Activated CD4-positive, alpha-beta T cell treated with anti-CD3 and anti-CD28 coated beads, Interleukin-2, amount 10 ng/mL, durations not matched to agents 24 days and 14 days (primary cell): ENCODE measurements at regions not wholly inside any gene's neighbourhood (a gene's known extent, or its start where the extent isn't known, plus 50 kb on each side); places are given as distances from the start of the nearest gene placed in this dataset.

ENCODE experiments used
- DNase-seq: peaks from one replicate; pipeline ENCODE4 v3.0.0; 2022
- H3K27ac Mint-ChIP-seq: one replicate; pipeline ENCODE4 v1.8.0; 2022; ENCODE audit warnings: mild to moderate bottlenecking, mixed read lengths
- H3K27me3 Mint-ChIP-seq: one replicate; pipeline ENCODE4 v1.8.0; 2022; ENCODE audit warnings: mixed read lengths
- H3K36me3 Mint-ChIP-seq: one replicate; pipeline ENCODE4 v1.8.0; 2022; ENCODE audit warnings: low read depth, mild to moderate bottlenecking, mixed read lengths
- H3K4me1 Mint-ChIP-seq: one replicate; pipeline ENCODE4 v1.8.0; 2021; ENCODE audit warnings: mixed read lengths
- H3K4me3 Mint-ChIP-seq: one replicate; pipeline ENCODE4 v1.8.0; 2022; ENCODE audit warnings: mild to moderate bottlenecking, moderate library complexity, mixed read lengths
- H3K9me3 Mint-ChIP-seq: one replicate; pipeline ENCODE4 v1.8.0; 2021; ENCODE audit warnings: mixed read lengths
- intact Hi-C: fragments of 100-400 bp; cut with micrococcal nuclease; formaldehyde crosslinking; loops from one replicate; pipeline ENCODE4 v1.15.1; 2023

GRCh38 chrY:8553614-8554013 lies 783.6 kb upstream of the TSPY4 start:
- intact Hi-C loops = no loop called here
- no peaks in the 10 kb centered on the region for H3K4me1 Mint-ChIP-seq
- H3K4me3 Mint-ChIP-seq = no peak overlapping the region
- DNase-seq = no peak
- H3K27ac Mint-ChIP-seq = no peak overlapping the region
- H3K36me3 Mint-ChIP-seq = no peaks in the 10 kb centered on the region
- H3K27me3 Mint-ChIP-seq = no peaks in the 10 kb centered on the region
- H3K9me3 Mint-ChIP-seq = no peaks in the 10 kb centered on the region

- intact Hi-C loops = no loop called here
- Mint-ChIP-seq H3K36me3 (no peaks in the 10 kb centered on the region), H3K4me3 (no peak overlapping the region), H3K9me3 (no peaks in the 10 kb centered on the region), H3K27me3 (no peaks in the 10 kb centered on the region), H3K27ac (no peak overlapping the region), H3K4me1 (no peaks in the 10 kb centered on the region)
- DNase-seq = no peak
Measured at GRCh38 chrY:8561385-8561784, 775.9 kb upstream of the TSPY4 start.

DNA sequence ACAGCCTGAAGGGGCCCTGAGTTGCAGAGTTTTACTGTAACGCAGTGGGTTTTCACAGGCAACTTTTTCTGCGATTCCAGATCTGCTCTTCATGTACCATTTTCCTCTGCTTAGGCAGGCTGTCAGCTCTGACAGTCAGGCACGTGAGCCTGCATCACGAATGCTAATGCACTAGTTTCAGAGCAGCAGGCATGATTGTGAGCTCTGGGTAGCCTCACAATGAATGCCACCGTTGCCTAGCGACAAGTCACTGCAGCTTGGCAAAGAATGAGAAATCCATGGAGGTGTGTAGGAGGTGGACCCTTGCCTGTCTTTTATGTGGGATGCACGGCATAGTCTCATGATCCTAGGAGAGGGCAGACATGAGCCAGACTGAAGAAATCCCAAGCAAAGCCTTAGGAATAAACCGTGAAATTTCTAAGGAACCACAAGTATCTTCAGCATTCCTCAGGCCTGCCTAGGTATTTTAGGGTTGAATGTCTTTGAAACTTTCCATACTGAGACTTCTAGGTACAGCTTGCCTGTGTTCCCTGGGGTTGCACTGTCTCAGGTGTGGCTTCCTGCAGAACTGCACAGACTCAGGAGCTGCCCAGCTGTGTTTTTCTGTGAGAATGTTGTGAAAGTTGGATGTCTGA lies 774.7 kb upstream of the TSPY4 start:
- intact Hi-C loops = no loop called here
- no peaks in the 10 kb centered on the region for H3K4me1 Mint-ChIP-seq
- no peak for DNase-seq
- no peaks in the 10 kb centered on the region for H3K9me3 Mint-ChIP-seq
- H3K27me3 Mint-ChIP-seq = no peaks in the 10 kb centered on the region
- H3K36me3 Mint-ChIP-seq = no peaks in the 10 kb centered on the region
- H3K27ac Mint-ChIP-seq = no peak overlapping the region
- no peak overlapping the region for H3K4me3 Mint-ChIP-seq

- H3K9me3 Mint-ChIP-seq = no peaks in the 10 kb centered on the region
- intact Hi-C loops = no loop called here
- no peak overlapping the region for H3K27ac Mint-ChIP-seq
- no peak overlapping the region for H3K4me3 Mint-ChIP-seq
- no peaks in the 10 kb centered on the region for H3K4me1 Mint-ChIP-seq
- no peak for DNase-seq
- no peaks in the 10 kb centered on the region for H3K36me3 Mint-ChIP-seq
- H3K27me3 Mint-ChIP-seq = no peaks in the 10 kb centered on the region
Measured at GRCh38 chrY:8564421-8564820, 772.8 kb upstream of the TSPY4 start.

DNA sequence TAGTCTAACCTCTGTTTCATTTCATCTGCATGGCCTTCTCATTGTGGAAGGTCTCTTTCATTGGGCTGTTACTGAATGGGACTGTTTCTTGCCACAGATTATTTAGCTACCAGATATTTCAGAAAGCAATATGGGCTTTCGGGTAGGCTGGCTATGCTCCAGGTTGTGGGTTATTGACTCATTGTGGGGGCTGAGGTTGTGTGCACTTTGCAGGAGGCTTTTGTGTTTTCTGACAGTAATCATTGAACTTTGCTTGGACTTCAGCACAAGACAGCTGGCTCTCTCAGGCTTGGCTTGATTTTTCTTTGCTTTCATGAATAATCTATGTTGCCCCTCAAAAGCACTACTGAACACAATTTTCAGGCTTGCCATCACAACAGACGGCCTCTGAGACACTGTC lies 771.1 kb upstream of the TSPY4 start:
- Mint-ChIP-seq H3K4me3 (no peak overlapping the region), H3K9me3 (no peaks in the 10 kb centered on the region), H3K27ac (no peak overlapping the region), H3K4me1 (no peaks in the 10 kb centered on the region), H3K27me3 (no peaks in the 10 kb centered on the region), H3K36me3 (no peaks in the 10 kb centered on the region)
- intact Hi-C loops = no loop called here
- DNase-seq = no peak

DNA sequence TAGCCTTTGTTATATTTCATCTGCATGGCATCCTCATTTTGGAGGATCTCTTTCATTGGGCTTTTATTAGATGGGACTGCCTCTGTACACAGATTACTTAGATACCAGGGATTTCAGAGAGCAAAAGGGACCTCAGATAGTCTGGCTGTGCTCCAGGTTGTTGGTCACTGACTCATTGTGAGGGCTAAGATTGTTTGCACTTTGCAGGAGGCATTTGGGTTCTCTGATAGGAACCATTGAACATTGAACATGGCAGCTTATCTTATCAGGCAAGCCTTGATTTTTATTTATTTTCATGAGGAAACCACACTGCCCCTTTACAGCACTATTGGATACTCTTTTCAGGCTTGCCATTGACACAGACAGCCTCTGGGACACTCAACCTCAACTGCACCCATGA lies 766.9 kb upstream of the TSPY4 start:
- Mint-ChIP-seq H3K9me3 (no peaks in the 10 kb centered on the region), H3K27ac (no peak overlapping the region), H3K4me3 (no peak overlapping the region), H3K4me1 (no peaks in the 10 kb centered on the region), H3K36me3 (no peaks in the 10 kb centered on the region), H3K27me3 (no peaks in the 10 kb centered on the region)
- intact Hi-C loops = no loop called here
- DNase-seq = no peak

GRCh38 chrY:8572916-8573315 lies 764.3 kb upstream of the TSPY4 start:
- no peak overlapping the region for H3K4me3 Mint-ChIP-seq
- H3K4me1 Mint-ChIP-seq = no peaks in the 10 kb centered on the region
- intact Hi-C loops = no loop called here
- no peak for DNase-seq
- H3K27ac Mint-ChIP-seq = no peak overlapping the region
- no peaks in the 10 kb centered on the region for H3K27me3 Mint-ChIP-seq
- no peaks in the 10 kb centered on the region for H3K9me3 Mint-ChIP-seq
- H3K36me3 Mint-ChIP-seq = no peaks in the 10 kb centered on the region

DNA sequence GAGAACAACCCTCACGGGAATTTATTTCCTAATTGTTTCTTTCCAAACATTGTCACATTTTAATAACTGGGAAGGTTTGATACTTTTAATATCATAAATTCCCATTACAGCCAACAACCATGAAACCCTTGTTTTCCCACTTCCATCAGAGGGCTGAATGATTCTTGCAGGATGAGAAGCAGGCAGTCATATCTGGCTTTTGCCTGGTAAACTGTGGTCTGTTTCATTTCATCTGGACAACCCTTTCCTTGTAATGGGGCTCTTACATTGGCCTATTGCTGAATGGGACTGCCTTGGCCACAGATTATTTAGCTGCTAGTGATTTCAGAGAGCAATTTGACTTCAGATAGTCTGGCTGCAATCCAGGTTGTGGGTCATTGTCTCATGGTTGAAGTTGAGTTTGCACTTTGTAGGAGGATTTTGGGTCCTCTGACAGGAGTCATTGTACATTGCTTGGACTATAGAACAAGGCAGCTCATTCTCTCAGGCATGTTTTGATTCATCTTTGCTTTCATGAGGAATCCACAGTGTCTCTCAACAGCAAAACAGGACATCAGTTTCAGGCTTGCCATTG lies 754.9 kb upstream of the TSPY4 start:
- DNase-seq = no peak
- no peak overlapping the region for H3K4me3 Mint-ChIP-seq
- H3K9me3 Mint-ChIP-seq = no peaks in the 10 kb centered on the region
- H3K36me3 Mint-ChIP-seq = no peaks in the 10 kb centered on the region
- H3K27me3 Mint-ChIP-seq = no peaks in the 10 kb centered on the region
- intact Hi-C loops = no loop called here
- no peaks in the 10 kb centered on the region for H3K4me1 Mint-ChIP-seq
- H3K27ac Mint-ChIP-seq = no peak overlapping the region

DNA sequence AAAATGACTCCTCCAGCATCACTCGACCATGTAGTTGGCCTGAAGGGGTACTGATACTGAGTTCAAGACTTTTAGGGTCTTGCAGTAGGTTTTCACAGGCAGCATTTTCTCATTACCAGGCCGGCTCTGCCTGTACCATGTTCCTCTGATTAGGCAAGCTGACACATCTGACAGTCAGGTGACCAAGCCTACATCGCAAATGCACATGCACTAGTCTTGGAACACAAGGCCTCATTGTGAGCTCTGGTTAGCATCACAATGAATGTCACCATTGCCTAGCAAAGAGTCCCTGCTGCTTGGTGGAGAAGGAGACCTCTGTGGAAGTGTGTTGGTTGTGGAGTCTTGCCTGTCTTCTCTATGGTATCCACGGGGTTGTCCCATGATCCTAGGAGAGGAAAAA lies 754.1 kb upstream of the TSPY4 start:
- H3K36me3 Mint-ChIP-seq = no peaks in the 10 kb centered on the region
- no peak overlapping the region for H3K27ac Mint-ChIP-seq
- no peaks in the 10 kb centered on the region for H3K27me3 Mint-ChIP-seq
- no peak overlapping the region for H3K4me3 Mint-ChIP-seq
- no peak for DNase-seq
- intact Hi-C loops = no loop called here
- no peaks in the 10 kb centered on the region for H3K9me3 Mint-ChIP-seq
- H3K4me1 Mint-ChIP-seq = no peaks in the 10 kb centered on the region

DNA sequence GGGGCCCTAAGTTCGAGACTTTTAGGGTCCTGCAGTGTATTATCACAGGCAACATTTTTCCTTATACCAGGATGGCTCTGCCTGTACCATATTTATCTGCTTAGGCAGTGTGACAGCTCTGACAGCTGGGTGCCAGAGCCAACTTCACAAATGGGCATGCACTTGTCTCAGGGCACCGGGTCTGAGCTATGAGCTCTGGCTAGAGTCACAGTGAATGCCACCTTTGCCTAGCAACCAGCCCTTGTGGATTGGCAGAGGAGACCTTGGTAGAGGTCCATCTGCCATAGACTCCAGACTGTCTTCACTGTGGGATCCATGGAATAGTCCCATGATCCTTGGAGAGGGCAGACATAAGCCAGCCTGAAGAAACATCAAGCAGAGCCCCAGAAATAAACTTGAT lies 746.6 kb upstream of the TSPY4 start:
- no peaks in the 10 kb centered on the region for H3K9me3 Mint-ChIP-seq
- intact Hi-C loops = no loop called here

GRCh38 chrY:8591821-8592516 lies 745.3 kb upstream of the TSPY4 start:
- Mint-ChIP-seq H3K4me3 (no peak overlapping the region), H3K9me3 (no peaks in the 10 kb centered on the region), H3K36me3 (no peaks in the 10 kb centered on the region), H3K4me1 (no peaks in the 10 kb centered on the region), H3K27me3 (no peaks in the 10 kb centered on the region), H3K27ac (no peak overlapping the region)
- no peak for DNase-seq
- intact Hi-C loops = no loop called here

More for the DNA sequence above, 746.6 kb upstream of the TSPY4 start:
- DNase-seq = no peak
- no peaks in the 10 kb centered on the region for H3K27me3 Mint-ChIP-seq
- no peaks in the 10 kb centered on the region for H3K36me3 Mint-ChIP-seq
- H3K4me1 Mint-ChIP-seq = no peaks in the 10 kb centered on the region
- H3K4me3 Mint-ChIP-seq = no peak overlapping the region
- H3K27ac Mint-ChIP-seq = no peak overlapping the region

GRCh38 chrY:8594657-8595056 lies 742.6 kb upstream of the TSPY4 start:
- H3K27me3 Mint-ChIP-seq = no peaks in the 10 kb centered on the region
- H3K4me3 Mint-ChIP-seq = no peak overlapping the region
- H3K4me1 Mint-ChIP-seq = no peaks in the 10 kb centered on the region
- intact Hi-C loops = no loop called here
- DNase-seq = no peak
- H3K27ac Mint-ChIP-seq = no peak overlapping the region
- no peaks in the 10 kb centered on the region for H3K9me3 Mint-ChIP-seq
- H3K36me3 Mint-ChIP-seq = no peaks in the 10 kb centered on the region

DNA sequence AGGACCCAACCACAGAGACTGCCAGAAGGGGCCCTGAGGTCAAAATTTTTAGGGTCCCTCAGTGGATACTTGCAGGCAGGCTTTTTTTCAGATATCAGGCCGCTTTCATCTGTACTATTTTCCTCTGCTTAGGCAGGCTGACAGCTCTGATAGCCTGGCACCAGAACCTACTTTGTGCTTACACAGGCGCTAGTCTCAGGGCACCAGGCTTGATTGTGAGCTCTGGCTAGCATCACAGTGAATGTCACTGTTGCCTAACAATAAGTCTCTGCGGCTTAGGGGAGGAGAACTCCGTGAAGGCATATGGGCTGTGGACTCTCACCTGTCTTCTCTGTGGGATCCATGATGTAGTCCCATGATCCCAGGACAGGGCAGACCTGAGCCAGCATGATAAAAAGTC lies 738.1 kb upstream of the TSPY4 start:
- Mint-ChIP-seq H3K27ac (no peak overlapping the region), H3K36me3 (no peaks in the 10 kb centered on the region), H3K4me1 (no peaks in the 10 kb centered on the region), H3K27me3 (no peaks in the 10 kb centered on the region), H3K9me3 (no peaks in the 10 kb centered on the region), H3K4me3 (no peak overlapping the region)
- no peak for DNase-seq
- intact Hi-C loops = no loop called here

GRCh38 chrY:8610620-8611019 lies 726.6 kb upstream of the TSPY4 start:
- Mint-ChIP-seq H3K9me3 (no peaks in the 10 kb centered on the region), H3K36me3 (no peaks in the 10 kb centered on the region), H3K27ac (no peak overlapping the region), H3K4me3 (no peak overlapping the region), H3K27me3 (no peaks in the 10 kb centered on the region), H3K4me1 (no peaks in the 10 kb centered on the region)
- DNase-seq = no peak
- intact Hi-C loops = no loop called here

DNA sequence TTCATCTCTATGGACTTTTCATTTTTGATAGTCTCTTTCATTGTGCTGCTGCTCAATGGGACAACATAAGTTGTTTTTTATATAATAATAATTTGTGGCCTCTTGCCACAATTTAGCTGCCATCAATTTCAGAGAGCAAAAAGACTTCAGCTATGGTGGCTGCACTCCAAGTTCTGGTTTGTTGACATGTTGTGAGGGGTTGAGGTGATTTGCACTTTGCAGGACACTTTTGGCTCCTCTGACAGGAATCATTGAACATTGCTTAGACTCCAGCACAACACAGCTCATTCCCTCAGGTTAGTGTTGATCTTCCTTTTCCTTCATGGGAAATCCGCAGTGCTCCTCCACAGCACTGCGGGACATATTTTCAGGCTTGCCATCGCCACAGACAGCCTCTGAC lies 725.4 kb upstream of the TSPY4 start:
- H3K4me1 Mint-ChIP-seq = no peaks in the 10 kb centered on the region
- DNase-seq = no peak
- H3K27me3 Mint-ChIP-seq = no peaks in the 10 kb centered on the region

More for the DNA sequence above, 725.4 kb upstream of the TSPY4 start:
- intact Hi-C loops = no loop called here
- no peak overlapping the region for H3K4me3 Mint-ChIP-seq
- no peaks in the 10 kb centered on the region for H3K9me3 Mint-ChIP-seq
- no peak overlapping the region for H3K27ac Mint-ChIP-seq
- H3K36me3 Mint-ChIP-seq = no peaks in the 10 kb centered on the region
